ENCODE measurements at regions not wholly inside any gene's neighbourhood (a gene's known extent, or its start where the extent isn't known, plus 50 kb on each side); places are given as distances from the start of the nearest gene placed in this dataset.

DNA sequence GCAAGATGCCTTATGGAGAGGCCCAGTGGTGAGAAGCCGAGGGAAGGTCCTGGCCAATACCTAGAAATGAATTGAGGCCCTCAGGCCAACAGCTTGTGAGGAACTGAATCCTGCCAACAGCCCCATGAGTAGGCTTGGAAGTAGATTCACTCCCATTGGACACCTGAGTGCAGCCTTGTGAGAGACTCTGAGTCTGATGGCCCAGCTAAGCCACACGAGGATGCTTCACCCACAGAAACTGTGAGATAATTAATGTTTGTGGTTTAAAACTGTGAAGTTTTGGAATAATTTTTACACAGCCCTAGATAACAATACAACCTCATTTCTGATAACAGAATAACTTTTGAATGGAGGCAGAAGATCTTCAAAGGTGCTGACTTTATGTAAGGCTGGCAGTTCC lies 65.9 kb upstream of the DAP start:
- H3K27ac ChIP-seq (ENCODE audit: poor library complexity, severe bottlenecking) = no peak overlapping the region
- no peaks in the 10 kb centered on the region for H3K27me3 ChIP-seq (ENCODE audit: insufficient read depth, poor library complexity, severe bottlenecking)
- ATAC-seq (ENCODE audit: low read depth) = no peak
- H3K4me3 ChIP-seq (ENCODE audit: severe bottlenecking) = no peak overlapping the region
- no peaks in the 10 kb centered on the region for H3K36me3 ChIP-seq (ENCODE audit: low read depth)
- no peaks in the 10 kb centered on the region for H3K4me1 ChIP-seq (ENCODE audit: insufficient read depth, poor library complexity, severe bottlenecking)
- no peaks in the 10 kb centered on the region for H3K9me3 ChIP-seq (ENCODE audit: severe bottlenecking)
- TF ChIP-seq CTCF (IDR thresholded peaks at IDR 0.05; ENCODE audit: poor library complexity, severe bottlenecking) = no peak
- DNase-seq (ENCODE audit: low spot score) = no peak

DNA sequence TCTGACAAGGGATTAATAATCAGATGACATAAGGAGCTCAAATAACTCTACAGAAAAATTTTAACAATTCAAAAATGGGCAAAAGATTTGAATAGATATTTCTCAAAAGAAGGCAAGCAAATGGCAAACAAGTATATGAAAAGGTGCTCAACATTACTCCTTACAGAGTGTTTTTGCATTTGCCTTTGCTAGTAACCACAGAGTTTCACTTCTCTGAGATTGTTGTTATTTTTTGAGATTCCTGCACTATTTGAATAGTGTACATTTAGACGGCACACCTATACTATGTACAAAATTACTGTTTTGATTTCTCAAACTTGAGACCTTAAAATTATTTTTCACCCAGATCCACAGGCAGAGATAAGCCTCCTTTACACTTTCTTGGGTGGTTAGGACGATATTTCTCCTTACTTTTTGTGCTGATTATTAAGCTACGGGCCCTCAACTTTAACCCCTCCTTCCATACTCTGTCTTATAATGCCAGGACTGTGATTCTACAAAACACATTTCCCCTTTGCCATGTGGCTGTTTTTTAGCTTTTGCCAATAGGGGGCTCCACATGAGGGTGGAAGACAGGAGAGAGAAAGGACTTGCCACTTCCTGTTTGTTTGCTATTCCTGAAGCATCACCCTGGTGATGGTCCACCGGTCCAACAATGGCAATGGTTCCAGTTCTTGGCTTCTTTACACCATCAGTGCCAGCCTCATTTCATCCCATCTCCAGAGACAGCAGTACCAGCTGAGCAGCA lies 65.0 kb upstream of the DAP start:
- DNase-seq (ENCODE audit: low spot score) (no peak), ATAC-seq (ENCODE audit: low read depth) (no peak)
- Histone ChIP-seq H3K9me3 (ENCODE audit: severe bottlenecking) (no peaks in the 10 kb centered on the region), H3K4me1 (ENCODE audit: insufficient read depth, poor library complexity, severe bottlenecking) (no peaks in the 10 kb centered on the region), H3K27me3 (ENCODE audit: insufficient read depth, poor library complexity, severe bottlenecking) (peaks cover 4% of the 10 kb centered on the region), H3K36me3 (ENCODE audit: low read depth) (no peaks in the 10 kb centered on the region), H3K4me3 (ENCODE audit: severe bottlenecking) (no peak overlapping the region), H3K27ac (ENCODE audit: poor library complexity, severe bottlenecking) (no peak overlapping the region)
- no peak for TF ChIP-seq CTCF (IDR thresholded peaks at IDR 0.05; ENCODE audit: poor library complexity, severe bottlenecking)

DNA sequence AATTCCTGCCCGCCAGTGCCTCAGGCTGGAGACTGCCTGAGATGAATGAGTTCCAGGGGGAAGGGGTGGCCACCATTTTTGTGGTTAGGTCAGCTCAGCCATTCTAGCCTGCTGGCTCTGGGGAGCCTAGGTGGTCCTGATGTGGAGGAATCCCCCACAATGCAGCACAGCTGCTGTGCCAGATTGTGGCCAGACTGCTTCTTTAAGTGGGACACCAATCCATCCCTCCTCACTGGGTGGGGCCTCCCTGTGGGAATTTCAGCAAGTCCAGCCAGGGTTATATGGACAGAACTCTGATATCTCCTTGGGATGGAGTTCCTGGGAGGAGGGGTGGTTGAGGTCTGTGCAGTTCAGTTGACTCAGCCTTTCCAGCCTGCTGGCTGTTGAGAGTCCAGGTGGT lies 51.2 kb upstream of the DAP start:
- ATAC-seq (ENCODE audit: low read depth) = no peak

More for the DNA sequence above, 51.2 kb upstream of the DAP start:
- peaks cover 17% of the 10 kb centered on the region for H3K27me3 ChIP-seq (ENCODE audit: insufficient read depth, poor library complexity, severe bottlenecking)
- H3K4me1 ChIP-seq (ENCODE audit: insufficient read depth, poor library complexity, severe bottlenecking) = no peaks in the 10 kb centered on the region
- H3K9me3 ChIP-seq (ENCODE audit: severe bottlenecking) = no peaks in the 10 kb centered on the region
- H3K36me3 ChIP-seq (ENCODE audit: low read depth) = no peaks in the 10 kb centered on the region
- no peak for TF ChIP-seq CTCF (IDR thresholded peaks at IDR 0.05; ENCODE audit: poor library complexity, severe bottlenecking)
- no peak overlapping the region for H3K27ac ChIP-seq (ENCODE audit: poor library complexity, severe bottlenecking)
- DNase-seq (ENCODE audit: low spot score) = no peak
- no peak overlapping the region for H3K4me3 ChIP-seq (ENCODE audit: severe bottlenecking)
